GM18511 (cell line): ENCODE measurements at regions not wholly inside any gene's neighbourhood (a gene's known extent, or its start where the extent isn't known, plus 50 kb on each side); places are given as distances from the start of the nearest gene placed in this dataset.

Experiments
- ATAC-seq: cut with Tn5 transposase; IDR thresholded peaks from one replicate; pipeline ENCODE4 v1.9.1; 2021; ENCODE audit warnings: mild to moderate bottlenecking, moderate library complexity; ENCODE audit not compliant: unreplicated experiment

GRCh38 chr2:226403369-226403768 lies 396.3 kb downstream of the IRS1 start:
- ATAC-seq, result no peak

GRCh38 chr2:226399006-226399405 lies 400.6 kb downstream of the IRS1 start:
- ATAC-seq, result no peak

DNA sequence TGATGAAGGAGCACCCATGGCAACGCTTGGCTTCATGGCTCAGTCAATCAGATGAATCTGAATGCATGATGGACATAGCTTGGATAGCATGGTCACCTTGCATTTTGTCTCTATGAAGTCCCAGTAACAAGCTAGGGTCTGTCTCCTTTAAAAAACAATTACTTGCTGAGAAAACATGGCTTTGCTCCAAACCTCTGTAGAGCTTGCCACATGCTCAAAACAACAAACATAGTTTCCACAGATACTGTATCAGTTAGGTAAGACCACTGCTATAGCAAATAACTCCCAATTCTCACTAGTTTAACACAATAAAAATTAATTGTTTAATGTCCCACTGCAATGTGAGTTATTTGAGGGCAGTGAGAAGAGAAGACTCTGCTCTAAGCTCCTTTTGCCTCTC lies 401.0 kb downstream of the IRS1 start:
- ATAC-seq, result no peak

DNA sequence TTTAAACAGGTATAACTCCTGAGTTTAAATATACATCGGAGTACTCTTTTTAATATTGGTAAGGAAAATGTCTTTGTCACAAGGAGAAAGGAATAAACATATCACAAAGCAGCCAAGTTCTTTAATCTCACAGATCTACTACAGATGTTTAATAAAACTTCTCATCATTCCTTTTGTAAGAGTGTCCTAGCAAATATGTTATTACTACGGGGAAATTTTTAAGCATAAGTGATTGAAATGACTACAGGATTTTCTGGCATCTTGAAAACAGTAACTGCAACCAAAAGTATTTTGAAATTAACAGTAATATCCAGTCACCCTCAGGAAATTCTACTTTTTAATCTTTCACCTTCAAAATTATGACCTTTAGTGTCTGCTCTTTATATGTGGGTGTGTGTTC lies 403.1 kb downstream of the IRS1 start:
- no peak for ATAC-seq

GRCh38 chr2:226387499-226387942 lies 412.1 kb downstream of the IRS1 start:
- no peak for ATAC-seq

GRCh38 chr2:226383461-226383860 lies 416.2 kb downstream of the IRS1 start:
- ATAC-seq, result no peak

DNA sequence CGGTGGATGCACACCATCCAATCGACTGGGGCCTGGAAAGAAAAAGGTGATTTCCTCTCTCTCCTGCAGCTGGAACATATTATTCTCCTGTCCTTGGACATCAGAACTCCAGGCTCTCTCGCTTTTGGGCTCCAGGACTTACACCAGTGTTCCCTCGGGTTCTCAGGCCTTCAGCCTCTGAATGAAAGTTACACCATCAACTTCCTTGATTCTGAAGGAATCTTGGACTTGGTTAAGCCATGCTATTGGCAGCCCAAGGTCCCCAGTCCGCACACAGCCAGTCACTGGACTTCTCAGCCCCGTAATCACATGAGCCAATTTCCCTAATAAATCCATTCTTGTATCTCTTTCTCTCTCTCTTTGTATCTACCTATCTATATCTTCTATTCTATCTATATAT lies 418.9 kb downstream of the IRS1 start:
- no peak for ATAC-seq

- ATAC-seq, result no peak
Measured at GRCh38 chr2:226378753-226379705, 420.6 kb downstream of the IRS1 start.

DNA sequence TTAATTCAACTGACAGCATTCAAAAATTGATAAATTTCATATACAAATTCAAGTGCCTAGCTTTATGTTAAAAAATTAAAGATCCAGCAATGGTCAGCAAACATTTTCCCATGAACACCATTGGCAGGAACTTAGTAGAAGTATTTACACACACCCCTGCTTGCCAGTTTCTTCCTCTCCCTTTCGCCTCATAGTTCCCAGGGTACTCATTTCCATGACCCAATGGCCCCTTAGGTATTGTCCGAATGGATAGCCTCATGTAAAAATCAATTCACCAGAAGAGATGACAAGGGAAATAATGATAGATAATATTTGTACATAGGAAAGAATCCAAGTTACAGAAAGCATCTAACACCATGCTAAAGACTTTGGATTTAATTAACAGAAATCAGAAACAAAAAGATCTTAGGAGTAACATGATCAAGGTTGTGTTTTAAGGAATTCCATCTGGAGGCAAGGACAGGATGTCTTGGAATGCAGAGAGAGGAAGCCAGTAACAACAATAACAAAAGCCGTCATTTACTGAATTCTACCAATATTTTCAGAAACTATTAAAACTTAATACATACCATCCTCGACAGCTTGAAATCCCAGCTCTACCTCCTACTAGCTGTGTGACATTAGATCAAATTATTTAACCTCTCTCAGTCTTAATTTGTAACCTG lies 423.0 kb downstream of the IRS1 start:
- no peak for ATAC-seq

DNA sequence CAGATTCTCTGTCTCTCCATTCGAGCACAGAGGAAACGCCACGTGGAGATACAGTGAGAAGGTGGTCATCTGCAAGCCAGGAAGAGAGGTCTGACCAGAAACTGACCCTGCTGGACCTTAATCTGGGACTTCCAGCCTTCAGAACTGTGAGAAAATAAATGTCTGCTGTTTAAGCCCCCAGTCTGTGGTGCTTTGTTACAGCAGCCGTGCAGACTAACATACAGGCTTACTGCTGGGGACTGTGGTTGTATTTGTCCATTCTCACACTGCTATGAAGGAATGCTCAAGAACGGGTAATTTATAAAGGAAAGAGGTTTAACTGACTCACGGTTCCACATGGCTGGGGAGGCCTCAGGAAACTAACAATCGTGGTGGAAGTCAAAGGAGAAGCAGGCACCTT lies 432.7 kb downstream of the IRS1 start:
- no peak for ATAC-seq

DNA sequence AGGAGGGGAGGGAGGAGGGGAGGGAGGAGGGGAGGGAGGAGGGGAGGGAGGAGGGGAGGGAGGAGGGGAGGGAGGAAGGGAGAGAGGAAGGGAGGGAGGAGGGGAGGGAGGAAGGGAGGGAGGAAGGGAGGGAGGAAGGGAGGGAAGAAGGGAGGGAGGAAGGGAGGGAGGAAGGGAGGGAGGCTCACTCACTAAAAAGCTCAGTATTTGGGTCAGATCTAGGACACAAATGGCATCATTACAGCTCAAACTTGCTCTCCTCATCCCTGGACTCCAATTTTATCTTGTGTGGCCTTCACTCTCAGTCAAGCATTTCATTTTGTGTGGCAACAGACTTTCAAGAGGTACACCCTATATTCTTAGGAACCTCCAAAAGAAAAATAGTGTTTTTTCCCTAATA lies 435.4 kb downstream of the IRS1 start:
- ATAC-seq, result no peak

GRCh38 chr2:226362980-226363379 lies 436.6 kb downstream of the IRS1 start:
- ATAC-seq, result no peak

GRCh38 chr2:226360658-226361057 lies 439.0 kb downstream of the IRS1 start:
- ATAC-seq, result no peak

DNA sequence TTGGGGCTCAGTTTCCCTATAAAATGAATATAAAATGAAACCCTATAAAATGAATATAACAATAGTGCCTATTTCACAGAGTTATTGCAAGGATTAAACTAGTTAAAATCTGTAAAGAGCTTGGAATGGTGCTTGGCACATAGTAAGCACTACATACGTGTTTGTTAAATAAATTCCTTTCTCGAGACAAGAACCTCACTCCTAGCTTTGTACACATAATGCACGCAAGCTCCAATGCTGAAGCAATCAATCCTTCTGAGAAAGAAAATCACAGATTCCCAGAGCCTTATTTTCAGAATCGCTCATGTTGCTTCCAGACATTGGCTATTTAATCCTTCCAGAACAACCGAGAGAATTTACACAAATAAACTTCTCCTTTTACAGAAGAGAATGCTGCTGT lies 440.9 kb downstream of the IRS1 start:
- no peak for ATAC-seq

DNA sequence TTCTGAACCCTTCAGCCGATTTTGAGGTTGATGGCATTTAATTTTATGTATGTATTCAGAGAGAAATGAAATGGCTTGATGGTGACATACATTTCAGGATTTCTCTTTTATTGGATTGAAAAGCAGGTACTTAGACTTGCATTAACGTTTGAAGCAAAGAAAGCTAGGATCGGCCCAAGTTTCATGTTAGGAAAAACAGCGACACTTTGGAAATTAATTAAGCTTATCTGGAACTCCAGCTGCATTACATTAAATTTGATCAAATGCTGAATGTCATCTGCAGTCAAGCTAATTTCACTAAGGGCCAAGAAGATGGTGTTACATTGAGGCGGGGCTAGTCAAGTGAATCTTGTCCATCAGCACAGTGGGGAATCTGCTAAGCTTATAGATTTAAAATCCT lies 441.8 kb downstream of the IRS1 start:
- no peak for ATAC-seq

DNA sequence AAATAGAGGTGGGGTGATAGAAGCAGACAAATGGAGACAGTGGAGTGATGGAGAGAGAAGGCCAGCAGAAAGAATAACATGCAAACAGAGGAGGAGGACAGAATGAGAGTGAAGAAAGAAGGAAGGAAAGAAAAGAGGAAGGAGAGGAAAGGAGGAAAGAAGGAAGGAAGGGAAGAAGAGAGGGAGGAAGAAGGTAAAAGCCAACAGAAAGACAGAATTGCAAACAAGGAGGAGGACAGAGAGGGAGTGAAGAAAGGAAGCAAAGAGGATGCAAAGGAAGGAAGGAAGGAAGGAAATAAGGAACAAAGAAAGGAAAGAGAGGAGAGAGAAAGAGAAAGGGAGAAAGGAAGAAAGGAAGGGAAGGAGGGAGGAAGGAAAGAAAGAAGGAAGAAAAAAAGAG lies 444.0 kb downstream of the IRS1 start:
- no peak for ATAC-seq

GRCh38 chr2:226354434-226354833 lies 445.2 kb downstream of the IRS1 start:
- no peak for ATAC-seq

- ATAC-seq, result no peak
Measured at GRCh38 chr2:226352941-226353560, 446.6 kb downstream of the IRS1 start.

GRCh38 chr2:226351711-226352110 lies 447.9 kb downstream of the IRS1 start:
- ATAC-seq, result no peak

DNA sequence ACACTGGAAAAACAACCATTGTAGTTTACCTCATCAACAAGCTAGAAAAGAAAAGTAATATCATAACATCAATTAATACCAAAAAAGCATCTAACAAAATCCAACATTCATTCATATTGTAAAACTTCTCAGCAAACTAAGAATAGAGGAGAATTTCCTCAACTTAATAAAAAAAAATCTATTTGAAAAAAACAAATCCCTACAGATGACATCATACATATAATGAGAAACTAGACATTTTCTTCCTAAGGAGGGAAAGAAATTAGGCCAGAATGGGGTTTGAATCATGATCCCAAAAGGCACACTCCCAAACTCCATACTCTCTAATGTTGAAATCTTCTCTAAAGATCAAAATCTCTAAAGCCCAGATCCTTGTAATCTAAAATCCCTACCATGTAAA lies 460.0 kb downstream of the IRS1 start:
- ATAC-seq, result no peak

DNA sequence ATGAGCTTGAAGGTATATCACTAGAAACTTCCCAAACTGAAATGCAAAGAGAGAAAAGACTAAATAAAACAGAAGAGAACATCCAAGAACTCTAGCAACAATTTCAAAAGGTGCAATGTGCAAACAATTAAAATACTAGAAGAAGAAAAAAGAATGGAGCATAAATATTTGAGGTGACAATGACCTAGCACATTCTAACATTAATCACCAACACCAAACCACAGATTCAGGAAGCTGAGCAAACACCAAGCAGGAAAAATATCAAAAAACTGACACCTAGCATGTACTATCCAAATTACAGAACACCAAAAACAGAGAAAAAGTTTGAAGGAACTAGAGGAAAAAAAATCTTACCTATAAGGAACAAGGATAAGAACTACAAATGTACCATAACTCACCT lies 460.8 kb downstream of the IRS1 start:
- ATAC-seq, result no peak
